HCT116 (cell line): ENCODE measurements at regions not wholly inside any gene's neighbourhood (a gene's known extent, or its start where the extent isn't known, plus 50 kb on each side); places are given as distances from the start of the nearest gene placed in this dataset.

ENCODE experiments used
- ATAC-seq: fragments of 200-7000 bp; cut with Tn5 transposase; 2 replicates; pipeline ENCODE4 v1.9.1; 2020; ENCODE audit warnings: mild to moderate bottlenecking, moderate library complexity
- BruUV-seq: library from RNA; stranded (reverse); fragments of 400-500 nt; replicated peaks from 2 replicates; lab custom pipeline; 2021; lab: Mats Ljungman, UMichigan
- CTCF ChIA-PET: fragments of 300-600 bp; sonication (Branson Sonifier 250); formaldehyde crosslinking; loops from one replicate; lab custom pipeline; 2021; ENCODE audit warnings: antibody characterized with exemption; lab: Charles Lee
- POLR2A ChIA-PET: fragments of 300-600, 350-600 bp; sonication (Branson Sonifier 250); formaldehyde crosslinking; loops from one replicate; lab custom pipeline; 2021; ENCODE audit warnings: antibody characterized with exemption; lab: Charles Lee
- RAD21 ChIA-PET, 2 experiments: fragments of 300-600 bp; sonication (Branson Sonifier 250); formaldehyde crosslinking; loops; one replicate each; lab custom pipeline; 2023; ENCODE audit warnings: low total read pairs in 2 of 2; ENCODE audit not compliant: uncharacterized antibody in 2 of 2, unreplicated experiment in 2 of 2, low non-redundant PET in 1 of 2; lab: Charles Lee
- DNase-seq: peaks from one replicate; pipeline ENCODE4 v3.0.0-alpha.2; 2010; ENCODE audit warnings: low read depth, low spot score
- H2AFZ ChIP-seq: fragments of 200-600 bp; shearing (Covaris generic), sonication (generic); 2 replicates; pipeline ENCODE4 v1.6.1; 2017; ENCODE audit warnings: low read depth, mixed run types, mixed read lengths, antibody characterized with exemption, low read length; ENCODE audit not compliant: poor library complexity, severe bottlenecking
- H3K27ac ChIP-seq: 2 replicates; pipeline ENCODE4 v1.5.1; 2012; ENCODE audit warnings: low read depth, low read length
- H3K27me3 ChIP-seq: fragments of 200-600 bp; sonication (generic); 2 replicates; pipeline ENCODE4 v1.6.1; 2016; ENCODE audit warnings: mixed run types, low read length, mixed read lengths; ENCODE audit not compliant: insufficient read depth
- H3K36me3 ChIP-seq, 2 experiments: fragments of 200-500 bp in 1 of 2; fragments of 200-600 bp in 1 of 2; sonication (Bioruptor generic) in 1 of 2; sonication (generic) in 1 of 2; 2 replicates each; pipeline versions ENCODE4 v1.5.1 to v1.6.1; 2014 to 2016; ENCODE audit warnings: low read length in 2 of 2, inconsistent platforms in 1 of 2, mixed read lengths in 1 of 2, mixed run types in 1 of 2; ENCODE audit not compliant: insufficient read depth in 2 of 2, control insufficient read depth in 1 of 2
- H3K4me1 ChIP-seq, 2 experiments: fragments of 200-600 bp in 1 of 2; sonication (generic) in 1 of 2; 2 replicates each; pipeline versions ENCODE4 v1.5.1 to v1.6.1; 2012 to 2017; ENCODE audit warnings: low read length in 2 of 2, inconsistent platforms in 1 of 2, mild to moderate bottlenecking in 1 of 2, mixed read lengths in 1 of 2, mixed run types in 1 of 2, moderate library complexity in 1 of 2; ENCODE audit not compliant: insufficient read depth in 2 of 2, control insufficient read depth in 1 of 2
- H3K4me2 ChIP-seq: fragments of 200-600 bp; sonication (generic); 2 replicates; pipeline ENCODE4 v1.6.1; 2017; ENCODE audit warnings: mixed run types, low read length, mixed read lengths
- H3K4me3 ChIP-seq, 2 experiments: fragments of 200-600 bp in 1 of 2; sonication (generic) in 1 of 2; replicated peaks in 1 of 2; 2 replicates each; pipeline ENCODE4 v1.5.1; 2011 to 2016; ENCODE audit warnings: low read length in 2 of 2, control low read depth in 1 of 2, low read depth in 1 of 2, mild to moderate bottlenecking in 1 of 2, mixed read lengths in 1 of 2, mixed run types in 1 of 2
- H3K79me2 ChIP-seq: fragments of 200-600 bp; sonication (generic); 2 replicates; pipeline ENCODE4 v1.6.1; 2017; ENCODE audit warnings: mild to moderate bottlenecking, mixed run types, low read length, moderate library complexity, mixed read lengths; ENCODE audit not compliant: insufficient read depth
- H3K9ac ChIP-seq: fragments of 200-600 bp; sonication (generic); 2 replicates; pipeline ENCODE4 v1.6.1; 2016; ENCODE audit warnings: low read length, mixed read lengths
- H3K9me2 ChIP-seq: fragments of 200-600 bp; sonication (generic), shearing (Covaris generic); 2 replicates; pipeline ENCODE4 v1.6.1; 2017; ENCODE audit warnings: mixed run types, mild to moderate bottlenecking, moderate library complexity; ENCODE audit not compliant: insufficient read depth
- H3K9me3 ChIP-seq, 2 experiments: fragments of 200-500 bp in 1 of 2; fragments of 200-600 bp in 1 of 2; sonication (Bioruptor generic) in 1 of 2; sonication (generic) in 1 of 2; 2 replicates each; pipeline ENCODE4 v1.6.1; 2014 to 2017; ENCODE audit warnings: low read length in 2 of 2, mixed read lengths in 2 of 2, inconsistent platforms in 1 of 2, low read depth in 1 of 2, mild to moderate bottlenecking in 1 of 2, mixed run types in 1 of 2, moderate library complexity in 1 of 2; ENCODE audit not compliant: control insufficient read depth in 1 of 2, insufficient read depth in 1 of 2
- H4K20me1 ChIP-seq: fragments of 200-600 bp; sonication (generic), shearing (Covaris generic); 2 replicates; pipeline ENCODE4 v1.6.1; 2017; ENCODE audit warnings: mixed run types, mild to moderate bottlenecking, moderate library complexity; ENCODE audit not compliant: insufficient read depth
- ATF3 ChIP-seq: IDR thresholded peaks from 2 replicates; pipeline ENCODE4 v1.6.1; 2012
- CBX3 ChIP-seq: IDR thresholded peaks from 2 replicates; pipeline ENCODE4 v1.6.1; 2012; ENCODE audit warnings: low read depth
- CEBPB ChIP-seq: IDR thresholded peaks from 2 replicates; pipeline ENCODE4 v1.6.1; 2012; ENCODE audit warnings: low read depth
- EGR1 ChIP-seq: IDR thresholded peaks from 2 replicates; pipeline ENCODE4 v1.6.1; 2012; ENCODE audit warnings: low read depth
- EZH2 ChIP-seq: fragments of 200-600 bp; sonication (generic); IDR thresholded peaks from 2 replicates; pipeline ENCODE4 v1.6.1; 2017; ENCODE audit warnings: antibody characterized with exemption, mixed run types
- FOSL1 ChIP-seq: IDR thresholded peaks from 2 replicates; pipeline ENCODE4 v1.6.1; 2012; ENCODE audit warnings: low read depth
- JUND ChIP-seq: IDR thresholded peaks from 2 replicates; pipeline ENCODE4 v1.6.1; 2012
- MAX ChIP-seq: IDR thresholded peaks from 2 replicates; pipeline ENCODE4 v1.6.1; 2012
- POLR2A ChIP-seq: IDR thresholded peaks from 2 replicates; pipeline ENCODE4 v1.7.0; 2011; ENCODE audit warnings: borderline replicate concordance; ENCODE audit not compliant: insufficient read depth, insufficient read length; ENCODE audit errors: extremely low read depth
- POLR2AphosphoS5 ChIP-seq: IDR thresholded peaks from 2 replicates; pipeline ENCODE4 v1.6.1; 2011; ENCODE audit warnings: mild to moderate bottlenecking, low read depth, low read length, moderate library complexity
- RAD21 ChIP-seq: IDR thresholded peaks from 2 replicates; pipeline ENCODE4 v1.6.1; 2012; ENCODE audit warnings: low read depth, mild to moderate bottlenecking
- SP1 ChIP-seq: IDR thresholded peaks from 2 replicates; pipeline ENCODE4 v1.6.1; 2012; ENCODE audit warnings: low read depth
- SRF ChIP-seq: IDR thresholded peaks from 2 replicates; pipeline ENCODE4 v1.6.1; 2012; ENCODE audit warnings: low read depth
- TCF7L2 ChIP-seq: IDR thresholded peaks from 2 replicates; pipeline ENCODE4 v1.7.0; 2011; ENCODE audit warnings: borderline replicate concordance, inconsistent platforms; ENCODE audit not compliant: insufficient read depth, insufficient read length; ENCODE audit errors: extremely low read depth
- YY1 ChIP-seq: IDR thresholded peaks from 2 replicates; pipeline ENCODE4 v1.6.1; 2011; ENCODE audit warnings: low read length, low read depth, moderate library complexity, mild to moderate bottlenecking; ENCODE audit not compliant: insufficient replicate concordance; ENCODE audit errors: extremely low read depth
- ZBTB33 ChIP-seq: IDR thresholded peaks from 2 replicates; pipeline ENCODE4 v1.6.1; 2011; ENCODE audit warnings: mild to moderate bottlenecking, low read length, moderate library complexity; ENCODE audit not compliant: insufficient replicate concordance; ENCODE audit errors: extremely low read depth
- ZFX ChIP-seq: fragments of 450-650 bp; IDR thresholded peaks from 2 replicates; pipeline ENCODE4 v1.6.1; 2017
- ZNF274 ChIP-seq: fragments of 200-500 bp; sonication (Bioruptor generic); IDR thresholded peaks from 2 replicates; pipeline ENCODE4 v1.6.1; 2014; ENCODE audit warnings: mild to moderate bottlenecking, low read depth, low read length, inconsistent platforms
- intact Hi-C: fragments of 100-400 bp; cut with micrococcal nuclease; formaldehyde crosslinking; loops from 2 replicates; pipeline ENCODE4 v1.10.0; 2022

GRCh38 chr10:58094985-58095718, 172.5 kb downstream of the IPMK start:
- ChIA-PET CTCF (no interaction called here), POLR2A (no interaction called here)

GRCh38 chr10:58091886-58092285, 175.8 kb downstream of the IPMK start:
- POLR2A ChIA-PET, result no interaction called here
- intact Hi-C loops, result no loop called here
- Histone ChIP-seq H3K27ac (no peak overlapping the region), H3K79me2 (no peaks in the 10 kb centered on the region), H3K27me3 (no peaks in the 10 kb centered on the region), H3K9ac (no peak overlapping the region), H3K9me2 (no peaks in the 10 kb centered on the region), H3K9me3 (no peaks in the 10 kb centered on the region), H4K20me1 (no peaks in the 10 kb centered on the region), H2AFZ (no peak overlapping the region), H3K4me3 (no peak overlapping the region), H3K4me2 (no peak overlapping the region), H3K4me1 (no peaks in the 10 kb centered on the region), H3K36me3 (no peaks in the 10 kb centered on the region)
- ATAC-seq, result no peak
- no peak for DNase-seq
- CTCF ChIA-PET, result no interaction called here
- RAD21 ChIA-PET, result no interaction called here
- BruUV-seq, result no TSS peak
- TF ChIP-seq SRF (no peak), TCF7L2 (no peak), EZH2 (no peak), YY1 (no peak), CBX3 (no peak), FOSL1 (no peak), ZFX (no peak), EGR1 (no peak), POLR2A (no peak), ZBTB33 (no peak)

More at GRCh38 chr10:58094985-58095718, 172.5 kb downstream of the IPMK start:
- H4K20me1 ChIP-seq, result no peaks in the 10 kb centered on the region
- BruUV-seq, result no TSS peak
- no peaks in the 10 kb centered on the region for H3K27me3 ChIP-seq
- no peak overlapping the region for H3K27ac ChIP-seq
- TF ChIP-seq CEBPB (no peak), CBX3 (no peak), MAX (no peak), ZNF274 (no peak), JUND (no peak), ZFX (no peak), FOSL1 (no peak), RAD21 (no peak), TCF7L2 (no peak), YY1 (no peak), SP1 (no peak), POLR2AphosphoS5 (no peak), ATF3 (no peak), EGR1 (no peak)
- no peak overlapping the region for H3K4me2 ChIP-seq
- no peaks in the 10 kb centered on the region for H3K9me3 ChIP-seq
- no peak for DNase-seq
- H3K4me3 ChIP-seq, result no peak overlapping the region
- no peaks in the 10 kb centered on the region for H3K9me2 ChIP-seq
- H2AFZ ChIP-seq, result no peak overlapping the region
- H3K4me1 ChIP-seq, result no peaks in the 10 kb centered on the region
- H3K9ac ChIP-seq, result no peak overlapping the region
- H3K79me2 ChIP-seq, result no peaks in the 10 kb centered on the region
- H3K36me3 ChIP-seq, result no peaks in the 10 kb centered on the region
- ATAC-seq, result no peak
- RAD21 ChIA-PET, result no interaction called here
- intact Hi-C loops, result no loop called here
